ENCODE measurements at regions not wholly inside any gene's neighbourhood (a gene's known extent, or its start where the extent isn't known, plus 50 kb on each side); places are given as distances from the start of the nearest gene placed in this dataset.
"Not testable (repeated sequence)": the region's sequence is repeated elsewhere in the genome, so short reads cannot be mapped to it uniquely, and the experiment has no call there.

DNA sequence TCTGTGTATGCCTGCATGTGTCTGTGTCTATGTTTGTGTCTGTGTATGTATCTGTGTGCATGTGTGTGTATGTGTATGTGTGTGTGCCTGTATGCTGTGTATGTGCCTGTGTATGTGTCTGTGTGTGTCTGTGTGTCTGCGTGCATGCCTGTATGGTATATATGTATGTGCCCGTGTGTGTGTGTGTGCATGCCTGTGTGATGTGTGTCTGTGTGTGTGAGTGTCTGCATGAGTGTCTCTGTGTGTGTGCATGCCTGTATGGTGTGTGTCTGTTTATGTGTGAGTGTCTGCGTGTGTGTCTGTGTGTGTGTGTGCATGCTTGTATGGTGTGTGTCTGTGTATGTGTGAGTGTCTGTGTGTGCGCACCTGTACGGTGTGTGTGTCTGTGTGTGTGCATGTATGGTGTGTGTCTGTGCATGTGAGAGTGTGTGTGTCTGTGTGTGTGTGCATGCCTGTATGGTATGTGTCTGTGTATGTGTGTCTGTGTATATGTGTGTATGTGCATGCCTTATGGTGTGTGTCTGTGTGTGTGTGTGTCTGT is 137.1 kb upstream of the IRX2 start:
- DNase-seq: no peak

DNA sequence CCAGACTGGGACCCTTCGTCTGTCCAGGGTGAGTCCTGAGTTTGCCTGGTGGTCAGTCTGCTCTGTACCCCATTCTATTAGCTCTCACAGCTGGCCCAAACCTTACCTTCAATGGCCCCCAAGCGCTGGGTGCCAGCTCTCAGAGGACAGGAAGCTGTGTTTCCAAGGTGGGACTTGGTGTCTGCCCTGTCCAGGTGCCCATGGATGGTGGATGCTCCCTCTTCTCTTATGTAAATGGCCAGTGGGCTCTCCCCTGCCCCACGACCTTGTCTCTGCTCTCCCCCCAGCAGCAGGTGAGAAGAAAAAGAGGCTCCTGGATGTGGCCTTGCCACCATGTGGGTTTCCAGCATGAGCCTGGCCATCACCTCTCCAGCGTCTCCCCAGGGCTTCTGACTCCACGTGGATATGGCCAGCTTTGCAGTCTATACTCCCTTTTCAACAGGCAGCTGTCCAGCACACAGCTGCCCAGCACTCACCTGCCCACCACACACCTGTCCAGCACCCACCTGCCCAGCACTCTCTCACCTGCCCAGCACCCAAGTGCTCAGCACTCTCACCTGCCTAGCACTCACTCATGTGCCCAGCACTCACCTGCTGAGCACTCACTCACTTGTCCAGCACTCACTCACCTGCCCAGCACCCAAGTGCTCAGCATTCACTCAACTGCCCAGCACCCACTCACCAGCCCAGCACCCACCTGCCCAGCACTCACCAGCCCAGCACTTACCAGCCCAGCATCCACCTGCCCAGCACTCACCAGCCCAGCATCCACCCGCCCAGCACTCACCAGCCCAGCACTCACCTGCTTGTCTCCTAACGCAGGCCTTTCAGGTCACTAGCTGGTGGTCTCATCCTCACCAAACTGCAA is 136.2 kb upstream of the IRX2 start:
- DNase-seq: no peak

DNA sequence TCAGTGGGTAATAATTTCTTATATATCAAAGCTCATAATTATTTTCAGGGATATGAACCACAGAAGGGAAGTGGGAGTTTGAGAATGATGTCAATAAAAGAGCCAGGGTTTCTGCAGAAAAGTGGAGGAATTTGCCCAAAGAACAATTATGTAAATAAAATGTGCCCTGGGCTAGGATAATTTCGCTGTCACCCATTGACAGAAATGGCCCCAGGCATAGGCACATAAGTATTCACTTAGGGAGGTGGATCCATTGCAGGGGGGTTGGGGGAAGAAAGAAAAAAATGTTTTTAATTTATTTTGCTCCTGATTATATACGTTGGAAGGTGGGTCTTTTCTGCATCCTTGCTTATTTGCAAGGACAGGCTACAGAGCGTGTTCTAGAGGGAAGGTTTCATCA is 135.1 kb upstream of the IRX2 start:
- no peak for DNase-seq

DNA sequence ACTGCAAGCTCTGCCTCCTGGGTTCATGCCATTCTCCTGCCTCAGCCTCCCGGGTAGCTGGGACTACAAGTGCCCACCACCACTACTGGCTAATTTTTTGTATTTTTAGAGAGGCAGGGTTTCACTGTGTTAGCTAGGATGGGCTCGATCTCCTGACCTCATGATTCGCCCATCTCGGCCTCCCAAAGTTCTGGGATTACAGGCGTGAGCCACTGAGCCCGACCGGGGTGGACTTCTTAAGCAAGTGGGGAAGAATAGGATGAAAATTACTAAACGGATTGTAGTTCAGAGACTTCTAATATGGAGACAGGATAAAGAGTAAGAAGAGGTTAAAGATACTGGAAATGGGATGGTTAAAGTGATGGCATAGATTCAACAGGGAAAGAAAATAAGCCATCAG is 132.3 kb upstream of the IRX2 start:
- DNase-seq: no peak

DNA sequence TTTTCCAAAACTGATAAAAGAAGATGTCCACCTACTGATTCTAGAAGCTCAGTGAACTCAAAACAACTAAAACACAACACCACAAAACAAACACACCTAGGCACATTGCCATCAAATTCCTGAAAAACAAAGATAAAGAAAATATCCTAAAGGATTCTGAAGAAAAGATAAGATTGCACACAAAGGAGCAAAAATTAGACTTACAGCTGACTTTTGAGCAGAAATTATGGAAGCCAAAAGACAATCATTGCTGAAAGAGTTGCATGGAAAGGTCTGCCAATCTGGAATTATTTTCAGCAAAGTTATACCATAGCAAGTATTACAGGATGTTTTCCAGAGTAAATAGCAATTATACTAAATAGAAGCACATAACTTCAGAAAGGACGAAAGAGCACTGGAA is 128.2 kb upstream of the IRX2 start:
- no peak for DNase-seq

DNA sequence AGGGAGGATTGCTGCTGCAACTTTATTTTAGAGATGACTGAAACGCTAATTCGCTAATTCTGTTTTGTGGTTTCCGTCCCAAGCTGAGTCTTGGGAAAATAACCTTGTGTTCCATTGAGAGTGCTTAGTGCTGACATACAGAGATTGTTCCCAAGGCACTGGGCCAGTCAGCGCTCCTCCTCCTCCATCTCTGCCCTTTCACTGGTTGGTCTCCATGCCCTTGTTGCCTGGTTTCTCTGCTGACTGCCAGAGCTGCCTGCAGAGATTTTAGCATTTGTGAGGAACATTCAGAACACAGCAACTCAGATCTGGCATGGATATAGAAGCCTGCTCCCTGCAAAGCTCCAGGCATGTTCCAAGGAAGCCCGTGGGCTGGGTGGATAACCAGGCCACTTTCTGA is 126.0 kb upstream of the IRX2 start:
- DNase-seq: no peak

DNA sequence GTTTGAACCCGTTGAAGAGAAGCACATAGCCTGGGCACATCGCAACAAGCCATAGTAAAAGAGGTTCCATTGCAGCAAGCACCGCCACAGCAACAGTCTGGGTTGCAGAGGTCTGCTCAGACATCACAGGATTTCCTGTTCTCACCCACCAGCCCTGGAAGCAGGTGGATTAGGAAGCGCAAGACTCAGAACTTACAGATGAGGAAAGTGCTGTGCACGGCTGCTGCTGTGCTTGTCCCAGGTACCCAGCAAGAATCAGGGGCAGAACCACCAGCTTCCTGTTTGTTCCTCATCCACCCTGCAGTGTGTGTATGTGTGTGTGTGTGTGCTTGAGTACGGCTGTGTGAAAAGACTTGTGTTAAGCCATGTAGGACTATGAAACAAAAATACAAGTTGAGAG is 124.7 kb upstream of the IRX2 start:
- DNase-seq: no peak

DNA sequence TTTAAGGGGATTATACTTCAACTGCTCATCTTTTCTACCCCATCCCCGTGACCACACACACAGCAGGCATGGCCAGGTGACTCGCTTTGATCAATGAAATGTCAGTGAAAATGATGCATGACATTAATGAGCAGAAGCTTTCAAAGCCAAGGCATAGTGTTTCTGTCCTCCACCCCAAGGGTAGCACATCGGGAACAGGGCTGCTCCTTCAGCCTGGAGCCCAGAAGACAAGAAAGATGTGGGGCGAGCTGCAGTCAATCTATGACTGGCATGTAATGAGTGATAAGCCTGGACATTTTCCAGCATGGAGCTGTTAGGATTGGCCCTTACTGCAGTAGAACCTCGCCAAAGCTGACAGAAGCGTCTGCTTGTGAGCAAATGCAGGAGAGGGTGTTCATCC is 122.6 kb upstream of the IRX2 start:
- no peak for DNase-seq

DNA sequence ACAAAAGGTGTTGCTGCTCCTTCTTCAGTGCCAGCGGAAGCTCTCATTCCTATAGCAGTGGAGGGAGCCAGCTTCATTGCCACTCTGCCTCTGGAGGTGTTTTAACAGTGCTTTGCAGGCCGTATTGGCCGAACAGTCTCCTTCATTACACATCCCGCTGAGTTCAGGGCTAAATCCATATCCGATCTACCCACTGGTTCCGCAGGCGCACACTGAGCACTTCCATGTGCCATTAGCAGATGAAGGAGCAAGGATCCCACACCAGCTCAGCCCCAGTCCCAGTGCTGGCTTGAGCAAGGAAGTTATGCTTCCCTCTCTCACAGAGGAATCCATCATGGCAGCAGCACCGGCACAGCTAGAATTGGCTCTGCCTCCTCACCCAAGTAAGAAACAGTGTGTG is 121.2 kb upstream of the IRX2 start:
- DNase-seq: no peak

DNA sequence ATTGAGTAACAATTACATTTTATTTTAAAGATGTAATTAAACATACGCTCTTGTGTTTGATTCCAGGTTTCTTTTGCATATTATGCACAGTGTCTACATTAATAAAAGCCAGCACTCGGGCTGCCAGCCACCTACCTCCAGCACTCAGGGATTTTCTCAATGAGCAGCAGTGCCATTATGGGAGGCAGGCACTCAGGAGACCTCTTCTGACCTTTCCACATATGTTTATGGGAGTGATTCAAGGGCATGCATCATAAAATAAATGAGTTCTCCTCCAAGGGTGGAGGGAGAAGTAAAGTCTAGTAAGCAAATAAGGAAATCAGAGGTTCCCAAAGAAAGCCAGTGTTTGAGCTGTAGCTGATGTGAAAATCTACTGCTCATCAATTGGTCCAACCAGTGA is 119.8 kb upstream of the IRX2 start:
- DNase-seq: no peak

DNA sequence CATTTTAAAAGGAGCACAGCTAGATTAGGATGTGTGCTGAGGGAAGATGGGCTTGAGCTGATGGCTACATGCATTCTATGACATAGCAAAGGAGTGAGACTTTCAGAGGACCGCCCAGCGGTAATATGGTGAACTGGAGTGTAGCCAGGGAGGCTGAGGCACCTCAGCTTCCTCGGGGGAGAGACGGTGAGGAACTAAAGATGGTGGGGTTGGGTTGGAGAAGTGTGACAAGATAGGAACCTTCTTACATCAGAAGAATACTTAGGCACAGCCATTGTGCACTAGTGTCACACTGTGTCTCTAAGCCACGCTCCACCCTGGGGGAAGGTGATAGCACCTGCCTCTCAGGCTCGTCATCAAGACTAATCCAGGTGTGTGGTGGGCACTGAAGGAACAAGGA is 118.0 kb upstream of the IRX2 start:
- no peak for DNase-seq

DNA sequence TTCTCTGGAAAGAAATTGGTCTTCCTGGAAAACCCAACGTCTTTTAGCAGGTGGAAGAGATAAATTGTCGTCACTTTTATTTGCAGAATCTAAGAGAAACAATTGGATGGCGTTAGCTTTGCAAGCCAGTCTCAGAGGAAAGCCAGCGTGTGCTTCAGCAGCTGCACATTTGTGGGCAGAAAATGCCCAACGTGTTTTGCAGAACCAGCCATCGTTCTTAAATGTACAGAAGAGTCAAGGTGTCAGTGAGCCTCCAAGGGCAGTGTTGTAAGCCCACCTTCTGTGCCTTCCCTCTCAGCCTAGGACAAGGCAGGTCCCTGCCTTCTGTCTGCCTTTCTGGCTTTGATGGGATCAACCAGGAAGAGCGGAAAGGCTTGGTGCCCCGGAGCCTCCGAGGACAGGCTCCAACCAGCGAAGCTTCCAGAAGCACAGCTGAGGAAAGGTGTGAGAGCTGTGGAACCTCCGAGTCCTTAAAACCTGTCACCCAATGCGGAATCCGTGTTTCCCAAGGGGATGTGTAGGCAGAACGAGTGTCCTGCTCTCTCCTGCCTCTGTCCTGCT is 116.0 kb upstream of the IRX2 start:
- DNase-seq: no peak

DNA sequence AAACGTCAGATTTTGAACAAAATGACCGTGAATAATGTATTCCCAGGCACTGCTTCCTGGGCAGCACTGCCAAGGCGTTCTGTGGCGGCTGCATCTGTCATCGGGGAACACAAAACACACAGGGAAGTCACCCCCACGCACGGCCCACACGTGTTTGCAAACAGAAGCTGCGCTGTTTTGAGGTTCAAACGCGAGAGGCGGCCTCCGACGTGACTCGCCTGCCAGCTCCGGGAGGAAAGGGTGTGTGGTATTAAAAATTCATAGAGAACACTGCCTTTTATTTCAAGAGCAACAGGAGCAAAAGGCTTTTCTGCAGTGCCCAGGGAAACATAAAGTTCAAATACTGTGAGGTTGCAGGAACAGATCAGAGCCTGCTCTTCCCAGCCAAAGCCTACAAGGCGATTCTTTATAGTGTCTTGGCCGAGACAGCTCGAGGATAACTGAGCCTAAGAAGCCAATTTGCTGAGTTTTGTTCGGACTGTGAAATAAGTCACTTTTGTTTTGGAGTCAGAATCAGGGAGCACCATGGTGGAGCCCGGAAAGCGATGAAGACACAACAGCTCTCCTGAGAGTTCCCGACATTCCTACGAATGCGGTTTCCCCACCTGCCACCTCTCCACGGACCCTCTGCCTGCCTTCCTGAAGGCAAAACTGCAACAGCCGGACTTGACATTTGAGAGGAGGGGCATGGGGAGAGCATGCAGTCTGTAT is 115.3 kb upstream of the IRX2 start:
- no peak for DNase-seq

DNA sequence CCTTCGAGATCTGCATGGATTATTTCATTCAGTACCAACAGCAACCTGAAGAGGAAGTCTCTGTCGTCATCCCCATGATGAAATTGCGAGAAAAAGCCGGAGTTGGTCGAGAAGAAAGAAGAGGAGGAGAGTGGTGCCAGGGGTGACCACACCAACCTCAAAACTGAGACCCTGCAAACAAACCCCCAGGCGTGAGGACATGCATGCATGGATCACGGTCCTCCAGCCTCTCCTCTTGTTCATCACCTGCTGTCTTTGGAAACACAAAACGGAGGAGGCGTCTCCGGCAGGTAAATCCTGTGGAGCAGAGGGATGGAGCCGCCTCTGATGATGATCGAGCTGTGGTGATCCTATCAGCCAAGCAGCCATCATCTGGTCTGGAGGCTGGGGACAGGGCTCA is 114.4 kb upstream of the IRX2 start:
- DNase-seq: no peak

DNA sequence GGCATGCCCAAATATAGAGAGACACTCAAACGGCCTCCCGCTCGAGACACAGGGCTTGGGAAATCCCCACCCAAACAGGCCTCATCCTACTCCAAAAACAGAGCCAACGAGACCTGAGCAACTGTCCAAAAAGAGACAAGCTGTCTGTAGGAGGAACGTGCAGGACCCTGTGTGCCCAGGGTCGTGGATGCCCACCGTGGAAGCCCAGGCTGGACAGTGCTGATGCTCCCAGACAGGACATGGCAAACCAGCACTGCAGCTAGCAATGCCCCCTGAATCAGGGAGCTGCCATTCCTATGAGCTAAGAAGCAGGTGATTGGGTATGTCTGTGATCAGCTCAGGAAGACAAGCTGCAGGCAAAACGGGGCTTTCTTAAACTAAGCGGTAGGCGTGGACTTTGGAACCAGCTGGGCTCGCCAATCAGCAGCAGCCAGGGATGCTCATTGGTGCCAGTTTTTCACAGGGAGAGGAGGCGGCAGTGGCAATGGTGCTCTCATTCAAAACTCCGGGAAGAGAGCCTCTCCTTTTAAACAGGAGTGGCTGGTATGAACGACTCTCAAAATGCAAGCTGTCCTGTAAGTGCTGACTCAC is 113.1 kb upstream of the IRX2 start:
- no peak for DNase-seq

DNA sequence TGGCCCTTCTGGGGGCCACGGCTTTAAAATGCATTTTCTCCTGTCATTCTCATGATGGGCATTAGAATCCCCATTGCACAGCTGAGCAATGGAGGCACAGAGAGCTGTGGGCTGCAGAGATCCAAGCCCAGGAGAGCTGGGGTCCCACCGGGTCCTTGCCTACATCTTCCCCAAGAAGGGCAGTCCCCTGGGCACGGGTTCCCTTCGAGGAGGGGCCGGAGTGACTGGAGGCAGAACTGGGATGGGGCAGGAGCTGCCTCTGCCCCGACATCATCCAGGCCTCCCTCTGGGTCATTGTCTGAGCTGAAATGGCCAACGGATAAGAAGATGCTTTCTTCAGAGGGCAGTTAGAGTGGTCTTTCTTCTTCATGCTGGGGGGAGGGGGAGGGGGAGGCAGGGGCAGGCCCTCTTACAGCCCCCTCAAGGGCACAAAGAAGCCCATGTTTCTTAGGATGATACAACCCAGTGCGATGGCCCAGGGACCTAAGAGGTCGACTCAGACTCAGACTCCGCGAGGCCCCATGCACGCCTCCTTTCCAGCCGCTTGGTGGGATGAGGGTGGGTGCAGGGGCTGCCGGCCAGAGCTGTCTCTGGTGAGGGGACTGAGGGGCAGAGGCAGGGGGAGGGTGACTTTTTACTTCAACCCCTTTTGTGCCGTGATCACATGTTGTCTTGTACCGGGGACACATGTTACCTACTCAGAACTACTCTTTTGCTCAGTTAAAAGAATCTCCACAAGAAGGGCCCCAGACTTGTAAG is 112.4 kb upstream of the IRX2 start:
- no peak for DNase-seq

DNA sequence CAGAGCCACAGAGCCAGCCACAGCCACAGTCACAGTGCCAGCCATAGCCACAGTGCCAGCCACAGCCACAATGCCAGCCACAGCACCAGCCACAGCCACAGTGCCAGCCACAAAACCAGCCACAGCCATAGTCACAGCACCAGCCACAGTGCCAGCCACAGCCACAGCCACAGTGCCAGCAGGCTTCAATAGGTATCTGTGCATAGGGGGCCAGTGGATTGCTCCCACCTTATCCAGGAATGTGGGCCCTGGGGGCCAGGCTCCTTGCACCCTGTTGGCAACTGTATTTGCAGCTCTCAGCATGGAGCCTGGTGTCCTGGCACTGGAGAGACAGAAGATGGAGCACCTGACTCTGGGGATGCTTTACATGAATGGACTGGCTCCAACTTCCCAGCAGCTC is 111.7 kb upstream of the IRX2 start:
- no peak for DNase-seq

DNA sequence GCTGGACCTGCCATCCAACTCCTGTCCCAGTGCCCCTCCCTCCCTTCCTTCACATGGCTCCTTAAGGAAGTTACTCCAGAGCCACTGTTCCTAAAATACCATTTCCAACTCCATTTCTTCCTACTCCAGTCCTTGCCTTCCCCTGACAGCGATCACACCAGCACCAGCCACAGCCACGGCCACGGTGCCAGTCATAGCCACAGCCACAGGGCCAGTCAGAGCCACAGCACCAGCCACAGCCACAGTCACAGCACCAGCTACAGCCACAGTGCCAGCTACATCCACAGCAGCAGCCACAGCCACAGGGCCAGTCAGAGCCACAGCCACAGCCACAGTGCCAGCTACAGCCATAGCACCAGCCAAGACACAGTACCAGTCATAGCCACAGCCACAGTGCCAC is 110.7 kb upstream of the IRX2 start:
- not testable (repeated sequence) for DNase-seq

DNA sequence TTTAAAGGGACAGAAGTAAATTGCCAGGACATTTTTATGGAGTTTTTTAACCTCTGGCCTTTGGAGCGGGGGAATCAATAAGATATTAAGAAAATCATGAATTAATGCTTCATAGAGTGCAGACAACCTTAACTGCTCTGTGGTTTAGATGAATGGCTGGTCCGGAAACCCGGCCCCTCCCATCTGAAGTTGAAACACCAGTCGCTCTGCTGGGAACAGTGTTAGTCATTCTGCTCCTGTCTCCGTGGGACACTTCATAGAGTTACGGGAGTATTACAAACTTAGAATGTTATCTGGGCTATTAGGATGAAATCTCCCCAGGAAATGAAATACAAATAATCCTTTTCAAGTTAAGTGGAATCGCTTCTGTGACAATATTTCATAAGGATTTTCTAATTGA is 110.1 kb upstream of the IRX2 start:
- no peak for DNase-seq

DNA sequence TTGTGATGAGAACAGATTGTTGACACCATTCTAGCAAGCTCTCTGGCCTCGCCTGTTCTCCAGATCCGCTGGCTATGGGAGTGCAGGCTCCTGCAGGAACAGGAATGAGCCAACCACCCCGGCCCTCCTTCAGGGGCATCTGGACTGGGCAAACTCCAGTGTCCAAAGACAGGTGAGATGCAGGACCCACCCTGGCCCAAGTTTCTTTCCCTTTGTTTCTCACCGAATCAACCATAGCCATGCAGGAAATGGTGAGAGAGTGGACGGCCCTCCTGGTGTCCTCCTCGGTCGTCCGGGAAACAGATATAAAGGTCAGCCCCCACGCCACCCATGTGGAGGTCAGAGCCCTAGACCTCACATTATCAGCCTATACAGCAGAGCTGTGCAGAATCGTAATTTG is 108.6 kb upstream of the IRX2 start:
- no peak for DNase-seq

DNA sequence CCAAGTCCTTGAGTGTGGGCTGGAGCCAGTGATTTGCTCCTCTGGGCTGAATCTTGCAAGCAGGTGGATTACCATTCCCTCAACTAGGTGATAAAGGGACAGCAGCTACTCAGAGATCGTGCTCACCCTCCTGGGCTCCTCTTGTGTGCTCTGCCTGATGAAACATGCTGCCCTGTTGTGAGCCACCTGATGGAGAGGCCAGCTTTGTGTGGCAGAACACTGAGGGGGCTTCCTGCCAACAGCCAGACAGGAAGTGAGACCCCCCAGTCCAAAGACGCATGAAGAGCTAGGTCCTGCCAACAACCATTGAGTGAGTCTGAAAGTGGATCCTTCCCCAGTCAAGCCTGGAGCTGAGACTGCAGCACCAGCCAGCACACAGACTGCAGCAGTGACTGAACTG is 106.4 kb upstream of the IRX2 start:
- DNase-seq: no peak

DNA sequence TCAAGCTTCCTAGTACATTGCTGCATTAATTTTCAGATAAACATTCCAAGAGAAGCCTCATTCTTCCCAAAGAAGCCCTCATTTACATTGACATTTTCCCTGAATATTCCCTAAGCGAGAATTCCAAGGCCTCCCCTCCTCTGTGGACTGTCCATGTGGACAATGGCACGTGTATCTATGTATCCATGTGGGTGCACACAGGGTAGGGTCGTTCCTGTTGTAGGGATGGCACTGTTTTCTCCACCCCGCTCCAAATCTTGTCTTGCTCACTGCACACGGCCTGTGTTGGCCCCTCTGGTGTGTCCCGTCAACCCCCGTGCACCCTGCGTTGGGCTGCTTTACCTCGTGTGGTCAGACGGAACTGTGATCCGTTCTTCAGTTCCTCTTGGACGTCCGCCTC is 104.7 kb upstream of the IRX2 start:
- DNase-seq: no peak

DNA sequence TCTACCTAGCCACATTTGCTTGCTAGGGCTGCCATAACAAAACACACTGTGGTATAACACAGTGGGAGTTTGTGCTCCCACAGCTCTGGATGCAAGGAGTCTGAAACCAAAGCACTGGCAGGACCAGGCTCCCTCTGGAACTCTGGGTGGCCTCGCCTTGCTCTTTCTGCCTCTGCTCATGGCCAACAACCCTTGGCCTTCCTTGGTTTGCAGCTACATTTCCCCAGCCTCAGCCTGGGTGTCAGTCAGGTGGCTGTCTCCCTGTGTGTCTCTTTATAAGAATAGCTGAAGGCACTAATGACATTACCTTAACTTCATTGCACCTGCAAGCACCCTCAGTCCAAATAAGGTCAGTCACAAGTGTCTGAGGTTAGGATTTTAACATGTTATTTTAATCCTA is 101.0 kb upstream of the IRX2 start:
- DNase-seq: no peak
